ENCODE measurements at regions not wholly inside any gene's neighbourhood (a gene's known extent, or its start where the extent isn't known, plus 50 kb on each side); places are given as distances from the start of the nearest gene placed in this dataset.

GRCh38 chr10:8318956-8319355 is 264.5 kb downstream of the GATA3 start:
- H3K9me3 ChIP-seq (ENCODE audit: low read depth): no peaks in the 10 kb centered on the region
- no peak overlapping the region for H3K9ac ChIP-seq
- WGBS, 2 experiments (ENCODE audit: low coverage in 1 of 2, low lambda C conversion rate in 2 of 2, missing lambda C conversion rate in 2 of 2): 54 to 57% methylated on average over 2 of the region's 2 CpGs

DNA sequence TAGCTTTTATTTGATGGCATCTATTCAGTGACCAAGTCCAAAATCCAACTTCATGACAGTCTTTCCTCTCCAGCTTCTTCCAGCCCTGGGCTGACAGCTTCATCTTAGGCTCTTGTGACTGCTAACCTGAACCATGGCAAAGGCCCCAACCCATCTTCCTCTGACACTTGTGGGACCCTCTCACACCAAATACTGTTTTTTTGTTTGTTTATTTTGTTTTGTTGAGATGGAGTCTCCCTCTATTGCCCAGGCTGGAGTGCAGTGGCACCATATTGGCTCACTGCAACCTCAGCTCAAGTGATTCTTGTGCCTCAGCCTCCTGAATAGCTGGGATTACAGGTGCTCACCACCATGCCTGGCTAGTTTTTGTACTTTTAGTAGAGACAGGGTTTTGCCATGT is 265.2 kb downstream of the GATA3 start:
- Histone ChIP-seq H2AFZ (no peak overlapping the region), H3K4me1 (ENCODE audit: insufficient read depth) (no peaks in the 10 kb centered on the region), H3F3A (ENCODE audit: insufficient read depth) (no peaks in the 10 kb centered on the region), H4K20me1 (ENCODE audit: insufficient read depth) (no peaks in the 10 kb centered on the region), H3K27me3 (replicated peaks; ENCODE audit: insufficient read depth) (no peaks in the 10 kb centered on the region), H3K79me2 (ENCODE audit: insufficient read depth) (no peaks in the 10 kb centered on the region), H3K36me3 (ENCODE audit: low read depth) (no peaks in the 10 kb centered on the region), H3K9me2 (ENCODE audit: insufficient read depth) (no peaks in the 10 kb centered on the region), H3K4me3 (no peak overlapping the region), H3K9me3 (ENCODE audit: low read depth) (no peaks in the 10 kb centered on the region), H3K9ac (no peak overlapping the region), H3K27ac (no peak overlapping the region), H3K4me2 (ENCODE audit: unreplicated experiment) (no peak overlapping the region)
- DNase-seq: no peak
- in situ Hi-C loops (cut with MboI): no loop called here
- TF ChIP-seq EZH2phosphoT487 (IDR thresholded peaks at IDR 0.05; ENCODE audit: insufficient read depth, low read depth) (no peak), EZH2 (IDR thresholded peaks at IDR 0.05; ENCODE audit: insufficient read depth, poor library complexity, severe bottlenecking) (no peak)

More at GRCh38 chr10:8318956-8319355, 264.5 kb downstream of the GATA3 start:
- H4K20me1 ChIP-seq (ENCODE audit: insufficient read depth): no peaks in the 10 kb centered on the region
- no peak overlapping the region for H2AFZ ChIP-seq
- DNase-seq: no peak
- no peaks in the 10 kb centered on the region for H3F3A ChIP-seq (ENCODE audit: insufficient read depth)
- H3K4me2 ChIP-seq (ENCODE audit: unreplicated experiment): no peak overlapping the region
- TF ChIP-seq EZH2 (IDR thresholded peaks at IDR 0.05; ENCODE audit: insufficient read depth, poor library complexity, severe bottlenecking) (no peak), EZH2phosphoT487 (IDR thresholded peaks at IDR 0.05; ENCODE audit: insufficient read depth, low read depth) (no peak)
- no peaks in the 10 kb centered on the region for H3K9me2 ChIP-seq (ENCODE audit: insufficient read depth)
- H3K79me2 ChIP-seq (ENCODE audit: insufficient read depth): no peaks in the 10 kb centered on the region
- no peaks in the 10 kb centered on the region for H3K27me3 ChIP-seq (replicated peaks; ENCODE audit: insufficient read depth)
- H3K4me1 ChIP-seq (ENCODE audit: insufficient read depth): no peaks in the 10 kb centered on the region
- in situ Hi-C loops (cut with MboI): no loop called here
- no peak overlapping the region for H3K4me3 ChIP-seq
- H3K36me3 ChIP-seq (ENCODE audit: low read depth): no peaks in the 10 kb centered on the region
- H3K27ac ChIP-seq: no peak overlapping the region

DNA sequence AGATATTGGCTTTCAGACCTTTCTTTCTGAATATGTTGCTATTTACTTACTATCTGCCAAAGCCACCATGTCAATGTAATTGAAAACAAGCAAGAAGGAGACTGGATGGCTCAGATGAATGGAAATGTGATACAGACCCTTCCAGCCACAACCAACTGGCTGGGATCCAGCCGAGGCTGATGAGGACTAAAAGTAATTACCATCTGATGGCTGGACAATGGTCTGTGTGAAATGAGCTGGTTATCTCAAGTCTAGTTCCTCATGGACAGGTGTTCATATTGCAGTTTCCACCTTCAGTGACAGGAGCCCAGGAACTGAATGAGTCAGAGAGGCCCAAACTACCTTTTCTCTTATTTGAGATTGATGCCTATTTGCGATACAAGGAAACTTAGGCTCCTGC is 267.5 kb downstream of the GATA3 start:
- in situ Hi-C loops (cut with MboI): no loop called here
- H3K27me3 ChIP-seq (replicated peaks; ENCODE audit: insufficient read depth): no peaks in the 10 kb centered on the region
- H3K36me3 ChIP-seq (ENCODE audit: low read depth): no peaks in the 10 kb centered on the region
- H3K4me2 ChIP-seq (ENCODE audit: unreplicated experiment): no peak overlapping the region
- no peaks in the 10 kb centered on the region for H3K4me1 ChIP-seq (ENCODE audit: insufficient read depth)
- H3K27ac ChIP-seq: no peak overlapping the region
- H3K79me2 ChIP-seq (ENCODE audit: insufficient read depth): no peaks in the 10 kb centered on the region
- H3K9ac ChIP-seq: no peak overlapping the region
- no peaks in the 10 kb centered on the region for H4K20me1 ChIP-seq (ENCODE audit: insufficient read depth)
- WGBS, 2 experiments (ENCODE audit: low coverage in 1 of 2, low lambda C conversion rate in 2 of 2, missing lambda C conversion rate in 2 of 2): 41 to 46% methylated on average over 2 of the region's 2 CpGs
- no peak overlapping the region for H2AFZ ChIP-seq
- H3K9me3 ChIP-seq (ENCODE audit: low read depth): no peaks in the 10 kb centered on the region
- H3F3A ChIP-seq (ENCODE audit: insufficient read depth): no peaks in the 10 kb centered on the region
- TF ChIP-seq EZH2phosphoT487 (IDR thresholded peaks at IDR 0.05; ENCODE audit: insufficient read depth, low read depth) (no peak), EZH2 (IDR thresholded peaks at IDR 0.05; ENCODE audit: insufficient read depth, poor library complexity, severe bottlenecking) (no peak)
- H3K4me3 ChIP-seq: no peak overlapping the region
- no peak for DNase-seq
- no peaks in the 10 kb centered on the region for H3K9me2 ChIP-seq (ENCODE audit: insufficient read depth)

DNA sequence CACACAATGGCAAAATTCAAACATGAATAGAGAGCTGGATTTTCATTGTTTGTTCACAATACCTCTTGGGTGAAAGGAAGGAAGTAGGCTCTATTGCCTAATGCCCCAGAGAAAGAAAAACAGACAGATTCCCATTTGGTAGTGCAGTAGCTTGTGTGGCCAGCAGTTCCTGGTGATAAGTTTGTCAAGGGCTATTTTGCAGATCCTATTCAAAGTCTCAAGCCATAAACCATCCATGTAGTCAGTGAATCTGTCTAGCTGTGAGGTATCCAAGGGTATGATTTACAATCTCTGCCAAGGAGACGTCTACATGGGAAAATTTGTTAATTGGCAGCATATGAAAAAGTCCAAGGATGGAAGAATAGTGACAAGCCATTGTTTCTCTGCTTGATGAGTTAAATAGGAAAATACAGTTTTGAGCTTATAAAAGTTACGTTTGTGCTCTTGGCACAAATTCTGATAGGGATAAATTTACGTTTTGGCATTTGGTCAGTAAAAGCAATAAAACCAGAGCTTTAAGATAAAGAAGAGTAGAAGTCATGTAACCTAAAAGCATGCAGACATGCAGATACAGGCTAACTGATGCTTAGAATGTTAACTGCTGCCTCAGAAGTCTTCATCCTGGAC is 269.1 kb downstream of the GATA3 start:
- H3K4me2 ChIP-seq (ENCODE audit: unreplicated experiment): no peak overlapping the region
- no peak overlapping the region for H2AFZ ChIP-seq
- WGBS, 2 experiments (ENCODE audit: low coverage in 1 of 2, low lambda C conversion rate in 2 of 2, missing lambda C conversion rate in 2 of 2): 1 to 2% methylated on average over 3 of the region's 3 CpGs
- H3F3A ChIP-seq (ENCODE audit: insufficient read depth): no peaks in the 10 kb centered on the region
- no peaks in the 10 kb centered on the region for H4K20me1 ChIP-seq (ENCODE audit: insufficient read depth)
- TF ChIP-seq EZH2 (IDR thresholded peaks at IDR 0.05; ENCODE audit: insufficient read depth, poor library complexity, severe bottlenecking) (no peak), EZH2phosphoT487 (IDR thresholded peaks at IDR 0.05; ENCODE audit: insufficient read depth, low read depth) (no peak)
- H3K9me3 ChIP-seq (ENCODE audit: low read depth): no peaks in the 10 kb centered on the region
- no peak overlapping the region for H3K9ac ChIP-seq
- in situ Hi-C loops (cut with MboI): no loop called here
- no peaks in the 10 kb centered on the region for H3K79me2 ChIP-seq (ENCODE audit: insufficient read depth)
- no peaks in the 10 kb centered on the region for H3K4me1 ChIP-seq (ENCODE audit: insufficient read depth)
- no peak overlapping the region for H3K4me3 ChIP-seq
- DNase-seq: no peak
- no peaks in the 10 kb centered on the region for H3K36me3 ChIP-seq (ENCODE audit: low read depth)
- H3K27me3 ChIP-seq (replicated peaks; ENCODE audit: insufficient read depth): no peaks in the 10 kb centered on the region
- H3K27ac ChIP-seq: no peak overlapping the region
- no peaks in the 10 kb centered on the region for H3K9me2 ChIP-seq (ENCODE audit: insufficient read depth)
